ENCODE measurements at regions not wholly inside any gene's neighbourhood (a gene's known extent, or its start where the extent isn't known, plus 50 kb on each side); places are given as distances from the start of the nearest gene placed in this dataset.

- TF ChIP-seq, protein P1, sequence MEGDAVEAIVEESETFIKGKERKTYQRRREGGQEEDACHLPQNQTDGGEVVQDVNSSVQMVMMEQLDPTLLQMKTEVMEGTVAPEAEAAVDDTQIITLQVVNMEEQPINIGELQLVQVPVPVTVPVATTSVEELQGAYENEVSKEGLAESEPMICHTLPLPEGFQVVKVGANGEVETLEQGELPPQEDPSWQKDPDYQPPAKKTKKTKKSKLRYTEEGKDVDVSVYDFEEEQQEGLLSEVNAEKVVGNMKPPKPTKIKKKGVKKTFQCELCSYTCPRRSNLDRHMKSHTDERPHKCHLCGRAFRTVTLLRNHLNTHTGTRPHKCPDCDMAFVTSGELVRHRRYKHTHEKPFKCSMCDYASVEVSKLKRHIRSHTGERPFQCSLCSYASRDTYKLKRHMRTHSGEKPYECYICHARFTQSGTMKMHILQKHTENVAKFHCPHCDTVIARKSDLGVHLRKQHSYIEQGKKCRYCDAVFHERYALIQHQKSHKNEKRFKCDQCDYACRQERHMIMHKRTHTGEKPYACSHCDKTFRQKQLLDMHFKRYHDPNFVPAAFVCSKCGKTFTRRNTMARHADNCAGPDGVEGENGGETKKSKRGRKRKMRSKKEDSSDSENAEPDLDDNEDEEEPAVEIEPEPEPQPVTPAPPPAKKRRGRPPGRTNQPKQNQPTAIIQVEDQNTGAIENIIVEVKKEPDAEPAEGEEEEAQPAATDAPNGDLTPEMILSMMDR (IDR thresholded peaks at IDR 0.05) = no peak
- no peak for TF ChIP-seq POLR2A (IDR thresholded peaks at IDR 0.05)
Observed at GRCh38 chr5:72682561-72682960, 133.9 kb upstream of the TNPO1 start.

All from Peyer's patch (tissue), 4 donors.